Duodenal mucosa (tissue), 2 donors: ENCODE measurements at regions not wholly inside any gene's neighbourhood (a gene's known extent, or its start where the extent isn't known, plus 50 kb on each side); places are given as distances from the start of the nearest gene placed in this dataset.

Source experiments
- H3K27ac ChIP-seq: one replicate; pipeline ENCODE4 v1.7.0; 2013; ENCODE audit warnings: low read depth, low read length
- H3K27me3 ChIP-seq, 2 donors: one replicate each; pipeline ENCODE4 v1.7.0; 2013; ENCODE audit warnings: low read length in 2 of 2, control low read depth in 1 of 2; ENCODE audit not compliant: insufficient read depth in 2 of 2, control insufficient read depth in 1 of 2
- H3K36me3 ChIP-seq, 2 donors: one replicate each; pipeline ENCODE4 v1.7.0; 2013; ENCODE audit warnings: low read length in 2 of 2, control low read depth in 1 of 2; ENCODE audit not compliant: insufficient read depth in 2 of 2, control insufficient read depth in 1 of 2
- H3K4me1 ChIP-seq, 2 donors: one replicate each; pipeline ENCODE4 v1.7.0; 2013; ENCODE audit warnings: low read length in 2 of 2, control low read depth in 1 of 2; ENCODE audit not compliant: insufficient read depth in 2 of 2, control insufficient read depth in 1 of 2
- H3K4me3 ChIP-seq, 2 donors: one replicate each; pipeline ENCODE4 v1.7.0; 2013; ENCODE audit warnings: low read length in 2 of 2, low read depth in 1 of 2
- H3K9ac ChIP-seq, 2 donors: one replicate each; pipeline ENCODE4 v1.7.0; 2013; ENCODE audit warnings: low read length in 2 of 2, low read depth in 1 of 2
- H3K9me3 ChIP-seq, 2 donors: one replicate each; pipeline ENCODE4 v1.7.0; 2013; ENCODE audit warnings: low read length in 2 of 2, control low read depth in 1 of 2; ENCODE audit not compliant: control insufficient read depth in 1 of 2

GRCh38 chr2:217008794-217009193, 148.9 kb upstream of the TNP1 start:
- no peaks in the 10 kb centered on the region for H3K36me3 ChIP-seq

GRCh38 chr2:217006217-217006616, 146.4 kb upstream of the TNP1 start:
- H3K27ac ChIP-seq: no peak overlapping the region
- H3K36me3 ChIP-seq: no peaks in the 10 kb centered on the region
- no peaks in the 10 kb centered on the region for H3K4me1 ChIP-seq
- no peak overlapping the region for H3K4me3 ChIP-seq
- H3K9me3 ChIP-seq: no peaks in the 10 kb centered on the region
- no peaks in the 10 kb centered on the region for H3K27me3 ChIP-seq
- no peak overlapping the region for H3K9ac ChIP-seq

More at GRCh38 chr2:217008794-217009193, 148.9 kb upstream of the TNP1 start:
- Histone ChIP-seq H3K9me3 (no peaks in the 10 kb centered on the region), H3K4me1 (no peaks in the 10 kb centered on the region), H3K27me3 (no peaks in the 10 kb centered on the region), H3K4me3 (no peak overlapping the region), H3K27ac (no peak overlapping the region), H3K9ac (no peak overlapping the region)

GRCh38 chr2:217004656-217005055, 144.8 kb upstream of the TNP1 start:
- no peaks in the 10 kb centered on the region for H3K4me1 ChIP-seq
- H3K27me3 ChIP-seq: no peaks in the 10 kb centered on the region
- H3K4me3 ChIP-seq: no peak overlapping the region
- no peak overlapping the region for H3K27ac ChIP-seq
- H3K9me3 ChIP-seq: no peaks in the 10 kb centered on the region
- H3K9ac ChIP-seq: no peak overlapping the region
- no peaks in the 10 kb centered on the region for H3K36me3 ChIP-seq

GRCh38 chr2:217001740-217002139, 141.9 kb upstream of the TNP1 start:
- no peak overlapping the region for H3K27ac ChIP-seq
- no peak overlapping the region for H3K9ac ChIP-seq
- H3K36me3 ChIP-seq: no peaks in the 10 kb centered on the region
- no peaks in the 10 kb centered on the region for H3K9me3 ChIP-seq
- no peak overlapping the region for H3K4me3 ChIP-seq
- peaks cover 0 to 3% of the 10 kb centered on the region in 2 donors for H3K27me3 ChIP-seq
- no peaks in the 10 kb centered on the region for H3K4me1 ChIP-seq

- Histone ChIP-seq H3K9me3 (no peaks in the 10 kb centered on the region), H3K4me1 (no peaks in the 10 kb centered on the region), H3K27ac (no peak overlapping the region), H3K27me3 (peaks cover 0 to 3% of the 10 kb centered on the region in 2 donors), H3K9ac (no peak overlapping the region), H3K36me3 (no peaks in the 10 kb centered on the region), H3K4me3 (no peak overlapping the region)
Observed at GRCh38 chr2:217000406-217000805, 140.5 kb upstream of the TNP1 start.

GRCh38 chr2:216996279-216996845, 136.5 kb upstream of the TNP1 start:
- Histone ChIP-seq H3K4me3 (no peak overlapping the region), H3K9me3 (no peaks in the 10 kb centered on the region), H3K36me3 (no peaks in the 10 kb centered on the region), H3K27ac (no peak overlapping the region), H3K9ac (no peak overlapping the region), H3K4me1 (no peaks in the 10 kb centered on the region), H3K27me3 (peaks cover 0 to 3% of the 10 kb centered on the region in 2 donors)

GRCh38 chr2:216994353-216994854, 134.5 kb upstream of the TNP1 start:
- Histone ChIP-seq H3K27me3 (peaks cover 0 to 3% of the 10 kb centered on the region in 2 donors), H3K27ac (no peak overlapping the region), H3K9me3 (no peaks in the 10 kb centered on the region), H3K4me3 (no peak overlapping the region), H3K36me3 (no peaks in the 10 kb centered on the region), H3K9ac (no peak overlapping the region), H3K4me1 (no peaks in the 10 kb centered on the region)

- Histone ChIP-seq H3K9ac (no peak overlapping the region), H3K9me3 (no peaks in the 10 kb centered on the region), H3K4me3 (no peak overlapping the region), H3K27ac (no peak overlapping the region), H3K4me1 (no peaks in the 10 kb centered on the region), H3K27me3 (no peaks in the 10 kb centered on the region), H3K36me3 (no peaks in the 10 kb centered on the region)
Observed at GRCh38 chr2:216992056-216992675, 132.3 kb upstream of the TNP1 start.

GRCh38 chr2:216991563-216991962, 131.7 kb upstream of the TNP1 start:
- H3K9ac ChIP-seq: no peak overlapping the region
- no peaks in the 10 kb centered on the region for H3K4me1 ChIP-seq
- no peaks in the 10 kb centered on the region for H3K9me3 ChIP-seq
- H3K36me3 ChIP-seq: no peaks in the 10 kb centered on the region
- no peaks in the 10 kb centered on the region for H3K27me3 ChIP-seq
- H3K4me3 ChIP-seq: no peak overlapping the region
- H3K27ac ChIP-seq: no peak overlapping the region

GRCh38 chr2:216989340-216990129, 129.7 kb upstream of the TNP1 start:
- no peak overlapping the region for H3K4me3 ChIP-seq
- no peak overlapping the region for H3K27ac ChIP-seq
- no peaks in the 10 kb centered on the region for H3K4me1 ChIP-seq
- H3K9me3 ChIP-seq: no peaks in the 10 kb centered on the region
- no peaks in the 10 kb centered on the region for H3K36me3 ChIP-seq
- H3K9ac ChIP-seq: no peak overlapping the region
- no peaks in the 10 kb centered on the region for H3K27me3 ChIP-seq
